GM12874 (cell line): ENCODE measurements at regions not wholly inside any gene's neighbourhood (a gene's known extent, or its start where the extent isn't known, plus 50 kb on each side); places are given as distances from the start of the nearest gene placed in this dataset.

Source experiments
- CTCF ChIP-seq: IDR thresholded peaks from 2 replicates; pipeline ENCODE4 v1.5.1; 2011; ENCODE audit warnings: low read depth, mild to moderate bottlenecking, control low read depth, low read length, moderate library complexity; ENCODE audit not compliant: insufficient read depth

GRCh38 chr6:170140129-170140528, 150.7 kb downstream of the DLL1 start:
- no peak for TF ChIP-seq CTCF

GRCh38 chr6:170139531-170139930, 151.3 kb downstream of the DLL1 start:
- TF ChIP-seq CTCF = no peak

- TF ChIP-seq CTCF = no peak
Observed at GRCh38 chr6:170137911-170138910, 152.7 kb downstream of the DLL1 start.

- no peak for TF ChIP-seq CTCF
Observed at GRCh38 chr6:170137176-170137891, 153.5 kb downstream of the DLL1 start.

- TF ChIP-seq CTCF = no peak
Observed at GRCh38 chr6:170136541-170137175, 154.2 kb downstream of the DLL1 start.

- no peak for TF ChIP-seq CTCF
Observed at GRCh38 chr6:170135821-170136471, 154.9 kb downstream of the DLL1 start.
